ENCODE measurements at regions not wholly inside any gene's neighbourhood (a gene's known extent, or its start where the extent isn't known, plus 50 kb on each side); places are given as distances from the start of the nearest gene placed in this dataset.

GRCh38 chr20:48090784-48091183 lies 305.5 kb upstream of the SULF2 start:
- Histone ChIP-seq H3K79me2 (ENCODE audit: control insufficient read depth, low read length) (no peaks in the 10 kb centered on the region), H3K4me1 (ENCODE audit: control insufficient read depth, low read length) (no peaks in the 10 kb centered on the region), H3K4me3 (ENCODE audit: low read length) (no peak overlapping the region), H3K27ac (ENCODE audit: low read depth, low read length) (no peak overlapping the region), H3K36me3 (ENCODE audit: control insufficient read depth, low read length) (no peaks in the 10 kb centered on the region), H3F3A (ENCODE audit: control insufficient read depth, insufficient read depth) (no peaks in the 10 kb centered on the region), H3K9me2 (replicated peaks; ENCODE audit: control insufficient read depth, low read length) (no peaks in the 10 kb centered on the region), H3K9me3 (ENCODE audit: control insufficient read depth, insufficient read depth, low read length) (no peaks in the 10 kb centered on the region), H3K4me2 (ENCODE audit: low read length) (no peak overlapping the region), H4K20me1 (ENCODE audit: control insufficient read depth, insufficient read depth, low read depth, low read length) (no peaks in the 10 kb centered on the region), H3K27me3 (ENCODE audit: control insufficient read depth, low read length) (peaks cover 10% of the 10 kb centered on the region)
- no peak for TF ChIP-seq EZH2phosphoT487 (IDR thresholded peaks at IDR 0.05; ENCODE audit: borderline replicate concordance, low read length)

GRCh38 chr20:48090314-48090713 lies 305.0 kb upstream of the SULF2 start:
- H4K20me1 ChIP-seq (ENCODE audit: control insufficient read depth, insufficient read depth, low read depth, low read length), result no peaks in the 10 kb centered on the region
- no peaks in the 10 kb centered on the region for H3K79me2 ChIP-seq (ENCODE audit: control insufficient read depth, low read length)
- H3K4me3 ChIP-seq (ENCODE audit: low read length), result no peak overlapping the region
- H3K27ac ChIP-seq (ENCODE audit: low read depth, low read length), result no peak overlapping the region
- no peaks in the 10 kb centered on the region for H3K9me2 ChIP-seq (replicated peaks; ENCODE audit: control insufficient read depth, low read length)
- H3K4me1 ChIP-seq (ENCODE audit: control insufficient read depth, low read length), result no peaks in the 10 kb centered on the region
- H3K4me2 ChIP-seq (ENCODE audit: low read length), result no peak overlapping the region
- H3K36me3 ChIP-seq (ENCODE audit: control insufficient read depth, low read length), result no peaks in the 10 kb centered on the region
- TF ChIP-seq CTCF (IDR thresholded peaks at IDR 0.05; ENCODE audit: low read depth, low read length, poor library complexity, severe bottlenecking) (no peak), EZH2phosphoT487 (IDR thresholded peaks at IDR 0.05; ENCODE audit: borderline replicate concordance, low read length) (no peak)
- no peaks in the 10 kb centered on the region for H3F3A ChIP-seq (ENCODE audit: control insufficient read depth, insufficient read depth)
- peaks cover 10% of the 10 kb centered on the region for H3K27me3 ChIP-seq (ENCODE audit: control insufficient read depth, low read length)
- H3K9me3 ChIP-seq (ENCODE audit: control insufficient read depth, insufficient read depth, low read length), result no peaks in the 10 kb centered on the region

- no peak for TF ChIP-seq CTCF (IDR thresholded peaks at IDR 0.05; ENCODE audit: low read depth, low read length, poor library complexity, severe bottlenecking)
- no peak for TF ChIP-seq EZH2phosphoT487 (IDR thresholded peaks at IDR 0.05; ENCODE audit: borderline replicate concordance, low read length)
- Histone ChIP-seq H4K20me1 (ENCODE audit: control insufficient read depth, insufficient read depth, low read depth, low read length) (no peaks in the 10 kb centered on the region), H3K79me2 (ENCODE audit: control insufficient read depth, low read length) (no peaks in the 10 kb centered on the region; the same call in 1 of the 2 replicates), H3K27ac (ENCODE audit: low read depth, low read length) (no peak overlapping the region), H3K9me3 (ENCODE audit: control insufficient read depth, insufficient read depth, low read length) (no peaks in the 10 kb centered on the region), H3K27me3 (ENCODE audit: control insufficient read depth, low read length) (no peaks in the 10 kb centered on the region; the same call in 1 of the 2 replicates), H3K4me2 (ENCODE audit: low read length) (no peak overlapping the region), H3K4me3 (ENCODE audit: low read length) (no peak overlapping the region), H3K9me2 (replicated peaks; ENCODE audit: control insufficient read depth, low read length) (no peaks in the 10 kb centered on the region), H3K36me3 (ENCODE audit: control insufficient read depth, low read length) (no peaks in the 10 kb centered on the region), H3F3A (ENCODE audit: control insufficient read depth, insufficient read depth) (no peaks in the 10 kb centered on the region), H3K4me1 (ENCODE audit: control insufficient read depth, low read length) (no peaks in the 10 kb centered on the region)
These were observed 295.3 kb upstream of the SULF2 start for GRCh38 chr20:48080583-48080982.

- TF ChIP-seq EZH2phosphoT487 (IDR thresholded peaks at IDR 0.05; ENCODE audit: borderline replicate concordance, low read length) (no peak), CTCF (IDR thresholded peaks at IDR 0.05; ENCODE audit: low read depth, low read length, poor library complexity, severe bottlenecking) (no peak)
- Histone ChIP-seq H3K4me1 (ENCODE audit: control insufficient read depth, low read length) (no peaks in the 10 kb centered on the region), H3K9me3 (ENCODE audit: control insufficient read depth, insufficient read depth, low read length) (no peaks in the 10 kb centered on the region), H3K27me3 (ENCODE audit: control insufficient read depth, low read length) (no peaks in the 10 kb centered on the region; the same call in 1 of the 2 replicates), H3K27ac (ENCODE audit: low read depth, low read length) (no peak overlapping the region), H4K20me1 (ENCODE audit: control insufficient read depth, insufficient read depth, low read depth, low read length) (no peaks in the 10 kb centered on the region), H3K79me2 (ENCODE audit: control insufficient read depth, low read length) (no peaks in the 10 kb centered on the region; the same call in 1 of the 2 replicates), H3K4me3 (ENCODE audit: low read length) (no peak overlapping the region), H3K36me3 (ENCODE audit: control insufficient read depth, low read length) (no peaks in the 10 kb centered on the region), H3F3A (ENCODE audit: control insufficient read depth, insufficient read depth) (no peaks in the 10 kb centered on the region), H3K4me2 (ENCODE audit: low read length) (no peak overlapping the region), H3K9me2 (replicated peaks; ENCODE audit: control insufficient read depth, low read length) (no peaks in the 10 kb centered on the region)
These were observed 293.7 kb upstream of the SULF2 start for GRCh38 chr20:48079028-48079427.
